ENCODE measurements at regions not wholly inside any gene's neighbourhood (a gene's known extent, or its start where the extent isn't known, plus 50 kb on each side); places are given as distances from the start of the nearest gene placed in this dataset.

- 5% methylated on average over 4 of the region's 4 CpGs for WGBS (ENCODE audit: missing lambda C conversion rate)
- POLR2A ChIA-PET: no interaction called here
- Histone ChIP-seq H3K27ac (no peak overlapping the region), H3K4me3 (no peak overlapping the region), H3K4me2 (no peak overlapping the region), H3K4me1 (no peaks in the 10 kb centered on the region), H3K9me3 (no peaks in the 10 kb centered on the region)
- CTCF ChIA-PET: no interaction called here
- FAIRE-seq (no peak), DNase-seq (ENCODE audit: low read depth in 1 of 2, low spot score in 1 of 2) (no peak), ATAC-seq (no peak)
- TF ChIP-seq, protein P1, sequence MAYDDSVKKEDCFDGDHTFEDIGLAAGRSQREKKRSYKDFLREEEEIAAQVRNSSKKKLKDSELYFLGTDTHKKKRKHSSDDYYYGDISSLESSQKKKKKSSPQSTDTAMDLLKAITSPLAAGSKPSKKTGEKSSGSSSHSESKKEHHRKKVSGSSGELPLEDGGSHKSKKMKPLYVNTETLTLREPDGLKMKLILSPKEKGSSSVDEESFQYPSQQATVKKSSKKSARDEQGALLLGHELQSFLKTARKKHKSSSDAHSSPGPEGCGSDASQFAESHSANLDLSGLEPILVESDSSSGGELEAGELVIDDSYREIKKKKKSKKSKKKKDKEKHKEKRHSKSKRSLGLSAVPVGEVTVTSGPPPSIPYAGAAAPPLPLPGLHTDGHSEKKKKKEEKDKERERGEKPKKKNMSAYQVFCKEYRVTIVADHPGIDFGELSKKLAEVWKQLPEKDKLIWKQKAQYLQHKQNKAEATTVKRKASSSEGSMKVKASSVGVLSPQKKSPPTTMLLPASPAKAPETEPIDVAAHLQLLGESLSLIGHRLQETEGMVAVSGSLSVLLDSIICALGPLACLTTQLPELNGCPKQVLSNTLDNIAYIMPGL (CRISPR knock-in tag; IDR thresholded peaks at IDR 0.05; ENCODE audit: borderline replicate concordance): no peak
- no peak for TF ChIP-seq FOXS1 (CRISPR knock-in tag; IDR thresholded peaks at IDR 0.05)
- no peak for TF ChIP-seq RNF2 (IDR thresholded peaks at IDR 0.05; ENCODE audit: borderline replicate concordance, low read depth)
- no peak for TF ChIP-seq CHD2 (IDR thresholded peaks at IDR 0.05; ENCODE audit: low read length, partially characterized antibody)
- TF ChIP-seq FOSL2 (IDR thresholded peaks at IDR 0.05): no peak
- TF ChIP-seq FOSL2 (CRISPR knock-in tag; IDR thresholded peaks at IDR 0.05): no peak
- no peak for TF ChIP-seq KDM1A (IDR thresholded peaks at IDR 0.05; ENCODE audit: low read depth)
- TF ChIP-seq POLR2A (IDR thresholded peaks at IDR 0.05; ENCODE audit: low read length): no peak
- TF ChIP-seq MAFK (IDR thresholded peaks at IDR 0.05; ENCODE audit: partially characterized antibody): no peak
- no peak for TF ChIP-seq ELK1 (IDR thresholded peaks at IDR 0.05; ENCODE audit: low read depth, low read length)
- TF ChIP-seq, protein P2, sequence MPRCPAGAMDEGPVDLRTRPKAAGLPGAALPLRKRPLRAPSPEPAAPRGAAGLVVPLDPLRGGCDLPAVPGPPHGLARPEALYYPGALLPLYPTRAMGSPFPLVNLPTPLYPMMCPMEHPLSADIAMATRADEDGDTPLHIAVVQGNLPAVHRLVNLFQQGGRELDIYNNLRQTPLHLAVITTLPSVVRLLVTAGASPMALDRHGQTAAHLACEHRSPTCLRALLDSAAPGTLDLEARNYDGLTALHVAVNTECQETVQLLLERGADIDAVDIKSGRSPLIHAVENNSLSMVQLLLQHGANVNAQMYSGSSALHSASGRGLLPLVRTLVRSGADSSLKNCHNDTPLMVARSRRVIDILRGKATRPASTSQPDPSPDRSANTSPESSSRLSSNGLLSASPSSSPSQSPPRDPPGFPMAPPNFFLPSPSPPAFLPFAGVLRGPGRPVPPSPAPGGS (IDR thresholded peaks at IDR 0.05): no peak
Observed at GRCh38 chr7:119640326-119640725, 632.6 kb upstream of the KCND2 start.

GRCh38 chr7:119640861-119641260, 632.1 kb upstream of the KCND2 start:
- H3K4me3 ChIP-seq: no peak overlapping the region

DNA sequence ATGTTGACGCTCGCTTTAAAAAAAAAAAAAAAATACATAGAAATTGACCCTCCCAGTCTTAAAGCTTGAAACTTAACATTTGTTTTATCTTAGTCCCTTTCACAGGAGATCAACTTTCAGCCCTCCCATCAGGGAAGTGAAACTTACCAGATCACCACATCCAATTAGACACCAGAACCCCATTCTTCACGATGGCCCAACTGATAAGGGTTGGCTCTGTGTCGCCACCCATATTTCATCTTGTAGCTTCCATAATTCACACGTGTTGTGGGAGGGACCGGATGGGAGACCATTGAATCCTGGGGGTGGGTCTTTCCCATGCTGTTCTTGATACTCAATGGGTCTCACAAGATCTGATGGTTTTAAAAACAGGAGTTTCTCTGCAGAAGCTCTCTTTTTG, 629.4 kb upstream of the KCND2 start:
- POLR2A ChIA-PET: no interaction called here
- no peak overlapping the region for H3K27ac ChIP-seq
- 41% methylated on average over 6 of the region's 6 CpGs for WGBS (ENCODE audit: missing lambda C conversion rate)

More at GRCh38 chr7:119640861-119641260, 632.1 kb upstream of the KCND2 start:
- Histone ChIP-seq H3K4me2 (no peak overlapping the region), H3K4me1 (no peaks in the 10 kb centered on the region), H3K9me3 (no peaks in the 10 kb centered on the region), H3K27ac (no peak overlapping the region)
- no peak for TF ChIP-seq NR3C1 (IDR thresholded peaks at IDR 0.05)
- TF ChIP-seq CEBPB (IDR thresholded peaks at IDR 0.05): no peak
- no peak for TF ChIP-seq SMC3 (IDR thresholded peaks at IDR 0.05)
- WGBS (ENCODE audit: missing lambda C conversion rate): 1% methylated on average over 4 of the region's 4 CpGs
- no peak for FAIRE-seq
- no peak for DNase-seq (ENCODE audit: low read depth in 1 of 2, low spot score in 1 of 2)
- ATAC-seq: no peak
- CTCF ChIA-PET: no interaction called here
- POLR2A ChIA-PET: no interaction called here

More for the DNA sequence above, 629.4 kb upstream of the KCND2 start:
- Histone ChIP-seq H3K4me1 (no peaks in the 10 kb centered on the region), H3K4me2 (no peak overlapping the region), H3K4me3 (no peak overlapping the region), H3K9me3 (no peaks in the 10 kb centered on the region)
- TF ChIP-seq E2F6 (IDR thresholded peaks at IDR 0.05; ENCODE audit: borderline replicate concordance, low read depth): no peak
- no peak for TF ChIP-seq MAFK (IDR thresholded peaks at IDR 0.05; ENCODE audit: partially characterized antibody)
- no peak for TF ChIP-seq REST (IDR thresholded peaks at IDR 0.05)
- TF ChIP-seq FOSB (CRISPR knock-in tag; IDR thresholded peaks at IDR 0.05): no peak
- TF ChIP-seq EP300 (IDR thresholded peaks at IDR 0.05): no peak
- no peak for TF ChIP-seq MAX (IDR thresholded peaks at IDR 0.05)
- no peak for TF ChIP-seq NR3C1 (IDR thresholded peaks at IDR 0.05)
- TF ChIP-seq CTCF (IDR thresholded peaks at IDR 0.05): no peak
- TF ChIP-seq RARB (CRISPR knock-in tag; IDR thresholded peaks at IDR 0.05): no peak
- TF ChIP-seq, protein P3, sequence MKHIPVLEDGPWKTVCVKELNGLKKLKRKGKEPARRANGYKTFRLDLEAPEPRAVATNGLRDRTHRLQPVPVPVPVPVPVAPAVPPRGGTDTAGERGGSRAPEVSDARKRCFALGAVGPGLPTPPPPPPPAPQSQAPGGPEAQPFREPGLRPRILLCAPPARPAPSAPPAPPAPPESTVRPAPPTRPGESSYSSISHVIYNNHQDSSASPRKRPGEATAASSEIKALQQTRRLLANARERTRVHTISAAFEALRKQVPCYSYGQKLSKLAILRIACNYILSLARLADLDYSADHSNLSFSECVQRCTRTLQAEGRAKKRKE (CRISPR knock-in tag; IDR thresholded peaks at IDR 0.05; ENCODE audit: low read depth): no peak
- TF ChIP-seq KDM5A (IDR thresholded peaks at IDR 0.05): no peak
- TF ChIP-seq, protein P4, sequence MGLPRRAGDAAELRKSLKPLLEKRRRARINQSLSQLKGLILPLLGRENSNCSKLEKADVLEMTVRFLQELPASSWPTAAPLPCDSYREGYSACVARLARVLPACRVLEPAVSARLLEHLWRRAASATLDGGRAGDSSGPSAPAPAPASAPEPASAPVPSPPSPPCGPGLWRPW (IDR thresholded peaks at IDR 0.05): no peak
- no peak for FAIRE-seq
- no peak for ATAC-seq
- CTCF ChIA-PET: interaction anchor here (0.6 kb wide), 1 partner anchor 9 kb away, joined by 3 read pairs; no protein-coding TSS in a partner anchor
- DNase-seq (ENCODE audit: low read depth in 1 of 2, low spot score in 1 of 2): no peak
